GM12872 (cell line): ENCODE measurements at regions not wholly inside any gene's neighbourhood (a gene's known extent, or its start where the extent isn't known, plus 50 kb on each side); places are given as distances from the start of the nearest gene placed in this dataset.

ENCODE experiments used
- CTCF ChIP-seq: IDR thresholded peaks from 3 replicates; pipeline ENCODE4 v1.5.1; 2011; ENCODE audit warnings: low read depth, mild to moderate bottlenecking, low read length, moderate library complexity; ENCODE audit not compliant: insufficient read depth

GRCh38 chr15:31169558-31169957, 68.0 kb upstream of the TRPM1 start:
- TF ChIP-seq CTCF, result no peak

- TF ChIP-seq CTCF, result no peak
Observed at GRCh38 chr15:31171731-31172130, 70.2 kb upstream of the TRPM1 start.

- TF ChIP-seq CTCF, result no peak
Observed at GRCh38 chr15:31172606-31173005, 71.1 kb upstream of the TRPM1 start.

- no peak for TF ChIP-seq CTCF
Observed at GRCh38 chr15:31173790-31174450, 72.4 kb upstream of the TRPM1 start.

GRCh38 chr15:31175484-31175883, 74.0 kb upstream of the TRPM1 start:
- TF ChIP-seq CTCF, result no peak

- TF ChIP-seq CTCF, result no peak
Observed at GRCh38 chr15:31177951-31178350, 76.4 kb upstream of the TRPM1 start.

- no peak for TF ChIP-seq CTCF
Observed at GRCh38 chr15:31178705-31179104, 77.2 kb upstream of the TRPM1 start.
